GM12872 (cell line): ENCODE measurements at regions not wholly inside any gene's neighbourhood (a gene's known extent, or its start where the extent isn't known, plus 50 kb on each side); places are given as distances from the start of the nearest gene placed in this dataset.

Source experiments
- CTCF ChIP-seq: IDR thresholded peaks from 3 replicates; pipeline ENCODE4 v1.5.1; 2011; ENCODE audit warnings: low read depth, mild to moderate bottlenecking, low read length, moderate library complexity; ENCODE audit not compliant: insufficient read depth

GRCh38 chr7:26054386-26054785 is 97.6 kb upstream of the NFE2L3 start:
- TF ChIP-seq CTCF: no peak

GRCh38 chr7:26055241-26055640 is 96.8 kb upstream of the NFE2L3 start:
- no peak for TF ChIP-seq CTCF

GRCh38 chr7:26060733-26061677 is 91.0 kb upstream of the NFE2L3 start:
- no peak for TF ChIP-seq CTCF

GRCh38 chr7:26061678-26062603 is 90.1 kb upstream of the NFE2L3 start:
- TF ChIP-seq CTCF: peak; percentile 88

- no peak for TF ChIP-seq CTCF
Observed at GRCh38 chr7:26065652-26066051, 86.3 kb upstream of the NFE2L3 start.

- TF ChIP-seq CTCF: no peak
Observed at GRCh38 chr7:26066736-26067135, 85.3 kb upstream of the NFE2L3 start.

- TF ChIP-seq CTCF: no peak
Observed at GRCh38 chr7:26070290-26070689, 81.7 kb upstream of the NFE2L3 start.
